B cell (primary cell): ENCODE measurements at regions not wholly inside any gene's neighbourhood (a gene's known extent, or its start where the extent isn't known, plus 50 kb on each side); places are given as distances from the start of the nearest gene placed in this dataset.

Source experiments
- ATAC-seq: fragments of 200-7000 bp; cut with Tn5 transposase; one replicate; pipeline ENCODE4 v1.10.0; 2021; ENCODE audit warnings: low read depth, mild to moderate bottlenecking, moderate number of reproducible peaks, moderate library complexity
- CTCF ChIA-PET: fragments of 350-600 bp; sonication (Branson Sonifier 250); formaldehyde crosslinking; loops from one replicate; lab custom pipeline; 2021; ENCODE audit warnings: antibody characterized with exemption, inconsistent platforms; lab: Charles Lee
- POLR2A ChIA-PET: fragments of 350-600 bp; sonication (Branson Sonifier 250); formaldehyde crosslinking; loops from one replicate; lab custom pipeline; 2021; ENCODE audit warnings: antibody characterized with exemption; lab: Charles Lee
- DNase-seq: peaks from one replicate; pipeline ENCODE4 v3.0.0; 2013
- H2AFZ ChIP-seq: 2 replicates; pipeline ENCODE4 v1.6.1; 2012; ENCODE audit warnings: mild to moderate bottlenecking, low read depth, low read length; ENCODE audit not compliant: insufficient read depth, poor library complexity, severe bottlenecking
- H3K27ac ChIP-seq, 2 donors: 1 replicate in 1 of 2; 2 replicates in 1 of 2; pipeline ENCODE4 v1.5.1; 2012 to 2013; ENCODE audit warnings: low read length in 2 of 2, mild to moderate bottlenecking in 2 of 2, moderate library complexity in 1 of 2
- H3K27me3 ChIP-seq, 4 experiments: fragments of 200-600 bp in 1 of 4; sonication (generic) in 1 of 4; replicated peaks in 1 of 4; 1 replicate in 2 of 4; 2 replicates in 2 of 4; pipeline versions ENCODE4 v1.6.1 to v1.7.0; 2013 to 2016; ENCODE audit warnings: low read length in 3 of 4, mild to moderate bottlenecking in 2 of 4, mixed read lengths in 1 of 4, moderate library complexity in 1 of 4; ENCODE audit not compliant: insufficient read depth in 4 of 4, control insufficient read depth in 3 of 4; ENCODE audit errors: control extremely low read depth in 1 of 4
- H3K36me3 ChIP-seq, 2 experiments: replicated peaks in 1 of 2; 1 replicate in 1 of 2; 2 replicates in 1 of 2; pipeline versions ENCODE4 v1.6.1 to v1.7.1; 2013; ENCODE audit warnings: low read length in 1 of 2; ENCODE audit not compliant: insufficient read depth in 2 of 2, control insufficient read depth in 1 of 2; ENCODE audit errors: control extremely low read depth in 1 of 2, extremely low read depth in 1 of 2
- H3K4me1 ChIP-seq, 2 donors: fragments of 200-600 bp in 1 of 2; sonication (generic) in 1 of 2; 1 replicate in 1 of 2; 2 replicates in 1 of 2; pipeline versions ENCODE4 v1.5.1 to v1.6.1; 2013 to 2017; ENCODE audit warnings: low read length in 2 of 2; ENCODE audit not compliant: control insufficient read depth in 2 of 2, insufficient read depth in 2 of 2
- H3K4me2 ChIP-seq: replicated peaks from 2 replicates; pipeline ENCODE3; 2012; ENCODE audit warnings: mild to moderate bottlenecking, low read depth, low read length; ENCODE audit not compliant: poor library complexity, severe bottlenecking
- H3K4me3 ChIP-seq, 5 experiments: fragments of 200-600 bp in 1 of 5; sonication (generic) in 1 of 5; 1 replicate in 3 of 5; 2 replicates in 2 of 5; pipeline versions ENCODE4 v1.5.1 to v1.7.0; 2011 to 2016; ENCODE audit warnings: low read length in 4 of 5, mild to moderate bottlenecking in 4 of 5, low read depth in 2 of 5, control low read depth in 1 of 5, moderate library complexity in 1 of 5; ENCODE audit not compliant: insufficient read depth in 1 of 5; ENCODE audit errors: control extremely low read depth in 1 of 5, extremely low read depth in 1 of 5
- H3K79me2 ChIP-seq: fragments of 200-600 bp; sonication (generic); one replicate; pipeline ENCODE4 v1.6.0; 2016; ENCODE audit warnings: low read length; ENCODE audit not compliant: control insufficient read depth, insufficient read depth
- H3K9ac ChIP-seq: fragments of 200-600 bp; sonication (generic); 2 replicates; pipeline ENCODE4 v1.6.1; 2017; ENCODE audit warnings: mild to moderate bottlenecking, low read length, moderate library complexity
- H3K9me3 ChIP-seq, 3 donors: one replicate each; pipeline versions ENCODE4 v1.6.1 to v1.7.1; 2013; ENCODE audit warnings: low read length in 2 of 3; ENCODE audit not compliant: control insufficient read depth in 2 of 3, insufficient read depth in 1 of 3; ENCODE audit errors: control extremely low read depth in 1 of 3
- H4K20me1 ChIP-seq: 2 replicates; pipeline ENCODE4 v1.6.0; 2012; ENCODE audit warnings: mild to moderate bottlenecking, low read length; ENCODE audit not compliant: insufficient read depth, control insufficient read depth, poor library complexity, severe bottlenecking
- H3K27ac Mint-ChIP-seq: one replicate; pipeline ENCODE4 v1.8.0; 2021; ENCODE audit warnings: mixed read lengths
- H3K27me3 Mint-ChIP-seq: one replicate; pipeline ENCODE4 v1.8.0; 2021; ENCODE audit warnings: mixed read lengths
- H3K4me1 Mint-ChIP-seq: one replicate; pipeline ENCODE4 v1.8.0; 2021; ENCODE audit warnings: mixed read lengths
- H3K4me3 Mint-ChIP-seq: one replicate; pipeline ENCODE4 v1.8.0; 2021; ENCODE audit warnings: mixed read lengths
- H3K9me3 Mint-ChIP-seq: one replicate; pipeline ENCODE4 v1.8.0; 2022; ENCODE audit warnings: mixed read lengths; ENCODE audit not compliant: insufficient read depth
- CTCF ChIP-seq: fragments of 200-600 bp; IDR thresholded peaks from one replicate; pipeline ENCODE4 v1.8.0; 2022; ENCODE audit warnings: antibody characterized with exemption, mild to moderate bottlenecking
- EZH2 ChIP-seq: IDR thresholded peaks from 2 replicates; pipeline ENCODE4 v1.6.1; 2012; ENCODE audit warnings: borderline replicate concordance, low read depth, mild to moderate bottlenecking, moderate library complexity, low read length; ENCODE audit not compliant: insufficient read depth, poor library complexity, severe bottlenecking
- whole genome bisulfite sequencing: methylation state at CpG from one replicate; pipeline ENCODE4 v1.1.5; 2013; ENCODE audit warnings: missing lambda C conversion rate; ENCODE audit not compliant: insufficient coverage; 5-methylcytosine and 5-hydroxymethylcytosine counted together
- intact Hi-C: fragments of 100-400 bp; cut with micrococcal nuclease; formaldehyde crosslinking; loops from one replicate; pipeline ENCODE4 v1.10.0; 2022

GRCh38 chr6:114595186-114595585 lies 252.4 kb upstream of the HS3ST5 start:
- Histone ChIP-seq H3K36me3 (no peaks in the 10 kb centered on the region), H3K79me2 (no peaks in the 10 kb centered on the region), H3K4me3 (no peak overlapping the region), H3K27ac (no peak overlapping the region), H3K4me2 (no peak overlapping the region), H3K4me1 (no peaks in the 10 kb centered on the region), H2AFZ (no peak overlapping the region), H3K9me3 (no peaks in the 10 kb centered on the region), H3K27me3 (no peaks in the 10 kb centered on the region), H4K20me1 (no peaks in the 10 kb centered on the region), H3K9ac (no peak overlapping the region)
- Mint-ChIP-seq H3K27me3 (no peaks in the 10 kb centered on the region), H3K9me3 (peaks cover 4% of the 10 kb centered on the region), H3K27ac (no peak overlapping the region), H3K4me1 (no peaks in the 10 kb centered on the region), H3K4me3 (no peak overlapping the region)
- POLR2A ChIA-PET: no interaction called here
- no CpG with 5 or more reads among the region's 1 CpG for WGBS
- no peak for DNase-seq
- TF ChIP-seq EZH2 (no peak), CTCF (no peak)
- ATAC-seq: no peak
- CTCF ChIA-PET: no interaction called here
- intact Hi-C loops: no loop called here

- H3K27ac ChIP-seq: no peak overlapping the region
- DNase-seq (no peak), ATAC-seq (no peak)
- intact Hi-C loops: no loop called here
- H2AFZ ChIP-seq: no peak overlapping the region
- no peak overlapping the region for H3K4me3 ChIP-seq
- H4K20me1 ChIP-seq: no peaks in the 10 kb centered on the region
- no peak overlapping the region for H3K9ac ChIP-seq
- H3K4me2 ChIP-seq: no peak overlapping the region
- H3K4me1 Mint-ChIP-seq: no peaks in the 10 kb centered on the region
- no peaks in the 10 kb centered on the region for H3K79me2 ChIP-seq
- no peaks in the 10 kb centered on the region for H3K36me3 ChIP-seq
- no peak overlapping the region for H3K27ac Mint-ChIP-seq
- no peaks in the 10 kb centered on the region for H3K9me3 ChIP-seq
- ChIA-PET CTCF (no interaction called here), POLR2A (no interaction called here)
- H3K4me3 Mint-ChIP-seq: no peak overlapping the region
- no peaks in the 10 kb centered on the region for H3K4me1 ChIP-seq
- H3K9me3 Mint-ChIP-seq: peaks cover 6% of the 10 kb centered on the region
- no peak for TF ChIP-seq EZH2
- no peak for TF ChIP-seq CTCF
- no peaks in the 10 kb centered on the region for H3K27me3 ChIP-seq
- 79% methylated on average over 2 of the region's 4 CpGs for WGBS
- no peaks in the 10 kb centered on the region for H3K27me3 Mint-ChIP-seq
Observed at GRCh38 chr6:114592506-114592905, 249.7 kb upstream of the HS3ST5 start.
